ENCODE measurements at regions not wholly inside any gene's neighbourhood (a gene's known extent, or its start where the extent isn't known, plus 50 kb on each side); places are given as distances from the start of the nearest gene placed in this dataset.

DNA sequence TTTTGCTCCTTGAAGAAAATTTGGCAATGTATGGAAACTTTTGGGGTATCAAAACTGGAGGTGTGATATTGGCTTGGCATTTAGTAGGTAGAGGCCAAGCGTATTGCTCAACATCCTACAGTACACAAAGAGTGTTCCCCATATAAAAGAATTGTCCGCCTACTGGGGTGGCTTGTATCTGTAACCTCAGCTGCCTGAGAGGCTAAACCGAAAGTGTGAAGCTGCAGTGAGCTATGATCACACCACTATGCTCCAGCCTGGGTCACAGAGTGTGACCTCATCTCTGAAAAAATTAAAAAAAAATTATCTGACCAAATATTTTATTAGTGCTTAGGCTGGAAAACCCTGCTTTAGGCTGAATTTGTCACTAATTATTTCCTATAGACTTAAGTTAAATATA lies 483.9 kb downstream of the PYDC2 start:
- intact Hi-C loops (cut with DNase I; ENCODE audit: low total_unique reads): no loop called here
- Histone ChIP-seq H3K9me3 (no peaks in the 10 kb centered on the region), H3K27ac (no peak overlapping the region), H3K4me1 (no peaks in the 10 kb centered on the region), H3K27me3 (no peaks in the 10 kb centered on the region), H3K36me3 (no peaks in the 10 kb centered on the region), H3K4me3 (no peak overlapping the region)
- no peak for TF ChIP-seq POLR2A (IDR thresholded peaks at IDR 0.05)
- TF ChIP-seq, protein P1, sequence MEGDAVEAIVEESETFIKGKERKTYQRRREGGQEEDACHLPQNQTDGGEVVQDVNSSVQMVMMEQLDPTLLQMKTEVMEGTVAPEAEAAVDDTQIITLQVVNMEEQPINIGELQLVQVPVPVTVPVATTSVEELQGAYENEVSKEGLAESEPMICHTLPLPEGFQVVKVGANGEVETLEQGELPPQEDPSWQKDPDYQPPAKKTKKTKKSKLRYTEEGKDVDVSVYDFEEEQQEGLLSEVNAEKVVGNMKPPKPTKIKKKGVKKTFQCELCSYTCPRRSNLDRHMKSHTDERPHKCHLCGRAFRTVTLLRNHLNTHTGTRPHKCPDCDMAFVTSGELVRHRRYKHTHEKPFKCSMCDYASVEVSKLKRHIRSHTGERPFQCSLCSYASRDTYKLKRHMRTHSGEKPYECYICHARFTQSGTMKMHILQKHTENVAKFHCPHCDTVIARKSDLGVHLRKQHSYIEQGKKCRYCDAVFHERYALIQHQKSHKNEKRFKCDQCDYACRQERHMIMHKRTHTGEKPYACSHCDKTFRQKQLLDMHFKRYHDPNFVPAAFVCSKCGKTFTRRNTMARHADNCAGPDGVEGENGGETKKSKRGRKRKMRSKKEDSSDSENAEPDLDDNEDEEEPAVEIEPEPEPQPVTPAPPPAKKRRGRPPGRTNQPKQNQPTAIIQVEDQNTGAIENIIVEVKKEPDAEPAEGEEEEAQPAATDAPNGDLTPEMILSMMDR (IDR thresholded peaks at IDR 0.05): no peak
- no peak for TF ChIP-seq EP300 (IDR thresholded peaks at IDR 0.05)
- no peak for TF ChIP-seq POLR2AphosphoS5 (IDR thresholded peaks at IDR 0.05)
- WGBS, 5 donors: 87 to 92% (median 90%) methylated on average over 3 of the region's 3 CpGs
- DNase-seq: no peak

DNA sequence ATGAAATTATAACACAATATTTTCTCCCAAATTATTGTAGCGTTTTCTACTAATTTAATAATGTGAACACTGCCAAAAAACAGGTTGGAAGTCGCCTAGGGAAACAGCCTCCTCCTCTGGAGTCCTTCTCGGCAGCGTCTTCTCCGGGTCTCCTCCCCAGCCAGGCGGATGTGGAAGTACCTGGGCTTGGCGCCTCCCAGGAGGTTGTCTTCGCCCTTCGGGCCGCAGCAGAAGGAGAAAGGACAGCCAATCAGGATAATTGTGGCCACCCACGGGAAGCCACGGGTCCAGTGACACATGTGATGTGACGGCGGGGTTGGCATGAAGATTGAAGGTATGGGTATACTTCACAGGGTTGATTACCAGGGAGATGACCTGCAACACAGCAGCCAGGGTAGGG lies 491.2 kb downstream of the PYDC2 start:
- peaks cover 0 to 6% (median 2%) of the 10 kb centered on the region in 4 donors for H3K9me3 ChIP-seq
- H3K36me3 ChIP-seq: no peaks in the 10 kb centered on the region
- no peaks in the 10 kb centered on the region for H3K4me1 ChIP-seq
- no peaks in the 10 kb centered on the region for H3K27me3 ChIP-seq
- no peak for DNase-seq
- TF ChIP-seq POLR2A (IDR thresholded peaks at IDR 0.05) (no peak), EP300 (IDR thresholded peaks at IDR 0.05) (no peak), POLR2AphosphoS5 (IDR thresholded peaks at IDR 0.05) (no peak)
- TF ChIP-seq, protein P1 (IDR thresholded peaks at IDR 0.05): no peak
- no peak overlapping the region for H3K4me3 ChIP-seq
- 89 to 97% (median 92%) methylated on average over 14 of the region's 14 CpGs for WGBS, 5 donors
- intact Hi-C loops (cut with DNase I; ENCODE audit: low total_unique reads): no loop called here
- no peak overlapping the region for H3K27ac ChIP-seq

DNA sequence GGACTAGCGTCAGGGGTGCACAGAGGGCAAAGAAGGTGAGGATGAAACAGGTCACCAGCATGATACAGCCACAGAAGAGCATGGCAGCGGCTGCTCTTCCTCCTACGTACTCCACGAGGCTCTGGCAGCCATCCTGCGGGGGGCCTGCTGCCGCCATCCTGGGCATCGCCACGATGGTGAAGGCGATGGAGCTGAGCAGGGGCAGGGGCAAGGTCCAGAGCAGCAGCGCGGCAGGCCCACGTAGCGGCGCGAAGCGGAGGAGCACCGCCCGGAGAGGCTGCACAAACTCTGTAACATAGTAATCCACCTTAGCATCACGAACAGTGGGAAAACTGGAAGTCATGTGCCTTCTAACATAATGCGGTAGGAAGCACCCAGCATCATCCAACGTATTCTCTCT lies 491.6 kb downstream of the PYDC2 start:
- DNase-seq: no peak
- WGBS, 5 donors: 89 to 96% (median 93%) methylated on average over 18 to 21 of the region's 21 CpGs
- H3K9me3 ChIP-seq: peaks cover 0 to 6% (median 2%) of the 10 kb centered on the region in 4 donors
- H3K4me3 ChIP-seq: no peak overlapping the region
- no peaks in the 10 kb centered on the region for H3K36me3 ChIP-seq
- H3K27me3 ChIP-seq: no peaks in the 10 kb centered on the region
- intact Hi-C loops (cut with DNase I; ENCODE audit: low total_unique reads): no loop called here
- no peak overlapping the region for H3K27ac ChIP-seq
- H3K4me1 ChIP-seq: no peaks in the 10 kb centered on the region
- TF ChIP-seq, protein P1 (IDR thresholded peaks at IDR 0.05): no peak
- no peak for TF ChIP-seq POLR2AphosphoS5 (IDR thresholded peaks at IDR 0.05)
- TF ChIP-seq POLR2A (IDR thresholded peaks at IDR 0.05): no peak
- TF ChIP-seq EP300 (IDR thresholded peaks at IDR 0.05): no peak

GRCh38 chr3:191958980-191959671 lies 498.2 kb downstream of the PYDC2 start:
- Histone ChIP-seq H3K27ac (no peak overlapping the region), H3K4me3 (no peak overlapping the region), H3K36me3 (no peaks in the 10 kb centered on the region), H3K4me1 (no peaks in the 10 kb centered on the region), H3K27me3 (no peaks in the 10 kb centered on the region), H3K9me3 (no peaks in the 10 kb centered on the region)
- intact Hi-C loops (cut with DNase I; ENCODE audit: low total_unique reads): no loop called here
- no peak for TF ChIP-seq EP300 (IDR thresholded peaks at IDR 0.05)
- no peak for TF ChIP-seq POLR2AphosphoS5 (IDR thresholded peaks at IDR 0.05)
- TF ChIP-seq, protein P1 (IDR thresholded peaks at IDR 0.05): no peak
- no peak for TF ChIP-seq POLR2A (IDR thresholded peaks at IDR 0.05)
- 32 to 43% (median 40%) methylated on average over 3 of the region's 3 CpGs for WGBS, 5 donors
- peak in 1 of 2 donors; percentile 5 for DNase-seq

All from stomach (tissue), 8 donors.